Immature natural killer cell (primary cell): ENCODE measurements at regions not wholly inside any gene's neighbourhood (a gene's known extent, or its start where the extent isn't known, plus 50 kb on each side); places are given as distances from the start of the nearest gene placed in this dataset.
"Not testable (repeated sequence)": the region's sequence is repeated elsewhere in the genome, so short reads cannot be mapped to it uniquely, and the experiment has no call there.

Source experiments
- DNase-seq, 3 donors: peaks; one replicate each; pipeline ENCODE4 v3.0.0; 2022; ENCODE audit warnings: mixed read lengths in 1 of 3
- H3K27ac Mint-ChIP-seq, 6 donors: one replicate each; pipeline ENCODE4 v1.8.0; 2020; ENCODE audit warnings: mixed read lengths in 6 of 6, mild to moderate bottlenecking in 5 of 6, inconsistent platforms in 4 of 6, moderate library complexity in 3 of 6
- H3K27me3 Mint-ChIP-seq, 3 donors: one replicate each; pipeline ENCODE4 v1.8.0; 2020 to 2021; ENCODE audit warnings: low read depth in 3 of 3, mild to moderate bottlenecking in 3 of 3, mixed read lengths in 3 of 3, moderate library complexity in 3 of 3, inconsistent platforms in 1 of 3
- H3K36me3 Mint-ChIP-seq, 3 donors: one replicate each; pipeline ENCODE4 v1.8.0; 2020; ENCODE audit warnings: mixed read lengths in 3 of 3, inconsistent platforms in 2 of 3, mild to moderate bottlenecking in 2 of 3
- H3K4me1 Mint-ChIP-seq, 2 donors: one replicate each; pipeline ENCODE4 v1.8.0; 2020; ENCODE audit warnings: inconsistent platforms in 2 of 2, mild to moderate bottlenecking in 2 of 2, mixed read lengths in 2 of 2, moderate library complexity in 1 of 2
- H3K4me3 Mint-ChIP-seq, 5 donors: one replicate each; pipeline ENCODE4 v1.8.0; 2020; ENCODE audit warnings: mild to moderate bottlenecking in 5 of 5, mixed read lengths in 5 of 5, inconsistent platforms in 3 of 5, moderate library complexity in 3 of 5
- H3K9me3 Mint-ChIP-seq, 6 donors: one replicate each; pipeline ENCODE4 v1.8.0; 2020; ENCODE audit warnings: mild to moderate bottlenecking in 6 of 6, mixed read lengths in 6 of 6, inconsistent platforms in 4 of 6, moderate library complexity in 3 of 6

- H3K4me1 Mint-ChIP-seq = no peaks in the 10 kb centered on the region
- H3K36me3 Mint-ChIP-seq = no peaks in the 10 kb centered on the region
- H3K4me3 Mint-ChIP-seq = no peak overlapping the region
- peaks cover 7 to 36% (median 17%) of the 10 kb centered on the region in 6 donors for H3K9me3 Mint-ChIP-seq
- H3K27me3 Mint-ChIP-seq = peaks cover 0 to 4% (median 0%) of the 10 kb centered on the region in 3 donors
- DNase-seq = no peak
- no peak overlapping the region for H3K27ac Mint-ChIP-seq
These were observed 914.0 kb upstream of the FBXO33 start for GRCh38 chr14:40346275-40346674.

- Mint-ChIP-seq H3K9me3 (peaks cover 9 to 43% (median 19%) of the 10 kb centered on the region in 6 donors), H3K27me3 (peaks cover 0 to 4% (median 0%) of the 10 kb centered on the region in 3 donors), H3K4me1 (no peaks in the 10 kb centered on the region), H3K27ac (no peak overlapping the region), H3K4me3 (no peak overlapping the region), H3K36me3 (no peaks in the 10 kb centered on the region)
- no peak for DNase-seq
These were observed 913.1 kb upstream of the FBXO33 start for GRCh38 chr14:40345334-40345733.

- peaks cover 0 to 4% (median 0%) of the 10 kb centered on the region in 3 donors for H3K27me3 Mint-ChIP-seq
- H3K4me1 Mint-ChIP-seq = no peaks in the 10 kb centered on the region
- H3K4me3 Mint-ChIP-seq = no peak overlapping the region
- H3K36me3 Mint-ChIP-seq = no peaks in the 10 kb centered on the region
- no peak for DNase-seq
- no peak overlapping the region for H3K27ac Mint-ChIP-seq
- H3K9me3 Mint-ChIP-seq = peaks cover 14 to 49% (median 16%) of the 10 kb centered on the region in 6 donors
These were observed 908.5 kb upstream of the FBXO33 start for GRCh38 chr14:40340708-40341107.

- H3K9me3 Mint-ChIP-seq = peaks cover 3 to 45% (median 17%) of the 10 kb centered on the region in 6 donors
These were observed 904.6 kb upstream of the FBXO33 start for GRCh38 chr14:40336846-40337245.

GRCh38 chr14:40326519-40326918 is 894.3 kb upstream of the FBXO33 start:
- H3K4me3 Mint-ChIP-seq, DNase-seq, H3K27ac Mint-ChIP-seq, H3K4me1 Mint-ChIP-seq, H3K27me3 Mint-ChIP-seq, H3K36me3 Mint-ChIP-seq: not testable (repeated sequence)
- H3K9me3 Mint-ChIP-seq = peaks cover 7 to 24% (median 18%) of the 10 kb centered on the region in 6 donors

More at GRCh38 chr14:40336846-40337245, 904.6 kb upstream of the FBXO33 start:
- no peak overlapping the region for H3K27ac Mint-ChIP-seq
- no peaks in the 10 kb centered on the region for H3K36me3 Mint-ChIP-seq
- H3K4me1 Mint-ChIP-seq = no peaks in the 10 kb centered on the region
- H3K27me3 Mint-ChIP-seq = peaks cover 0 to 3% (median 0%) of the 10 kb centered on the region in 3 donors
- H3K4me3 Mint-ChIP-seq = no peak overlapping the region
- DNase-seq = no peak

GRCh38 chr14:40318211-40318719 is 886.0 kb upstream of the FBXO33 start:
- H3K9me3 Mint-ChIP-seq = peaks cover 15 to 42% (median 27%) of the 10 kb centered on the region in 6 donors
- peaks cover 0 to 2% (median 1%) of the 10 kb centered on the region in 3 donors for H3K27me3 Mint-ChIP-seq
- H3K27ac Mint-ChIP-seq = no peak overlapping the region

GRCh38 chr14:40317690-40318089 is 885.5 kb upstream of the FBXO33 start:
- H3K4me1 Mint-ChIP-seq = no peaks in the 10 kb centered on the region

More at GRCh38 chr14:40318211-40318719, 886.0 kb upstream of the FBXO33 start:
- no peaks in the 10 kb centered on the region for H3K36me3 Mint-ChIP-seq
- H3K4me3 Mint-ChIP-seq = no peak overlapping the region
- DNase-seq = no peak
- no peaks in the 10 kb centered on the region for H3K4me1 Mint-ChIP-seq

GRCh38 chr14:40312296-40312695 is 880.1 kb upstream of the FBXO33 start:
- no peaks in the 10 kb centered on the region for H3K36me3 Mint-ChIP-seq
- no peak for DNase-seq
- no peak overlapping the region for H3K4me3 Mint-ChIP-seq
- peaks cover 0 to 2% (median 1%) of the 10 kb centered on the region in 3 donors for H3K27me3 Mint-ChIP-seq
- no peak overlapping the region for H3K27ac Mint-ChIP-seq
- no peaks in the 10 kb centered on the region for H3K4me1 Mint-ChIP-seq
- peaks cover 4 to 36% (median 19%) of the 10 kb centered on the region in 6 donors for H3K9me3 Mint-ChIP-seq

More at GRCh38 chr14:40317690-40318089, 885.5 kb upstream of the FBXO33 start:
- no peaks in the 10 kb centered on the region for H3K36me3 Mint-ChIP-seq
- H3K27ac Mint-ChIP-seq = no peak overlapping the region
- no peak overlapping the region for H3K4me3 Mint-ChIP-seq
- H3K27me3 Mint-ChIP-seq = peaks cover 0 to 2% (median 1%) of the 10 kb centered on the region in 3 donors
- H3K9me3 Mint-ChIP-seq = peaks cover 11 to 41% (median 26%) of the 10 kb centered on the region in 6 donors
- DNase-seq = no peak

GRCh38 chr14:40309124-40309523 is 876.9 kb upstream of the FBXO33 start:
- H3K4me3 Mint-ChIP-seq = no peak overlapping the region
- no peaks in the 10 kb centered on the region for H3K36me3 Mint-ChIP-seq
- H3K4me1 Mint-ChIP-seq = no peaks in the 10 kb centered on the region
- DNase-seq = no peak
- H3K9me3 Mint-ChIP-seq = peaks cover 6 to 40% (median 17%) of the 10 kb centered on the region in 6 donors
- H3K27ac Mint-ChIP-seq = no peak overlapping the region
- H3K27me3 Mint-ChIP-seq = peaks cover 0 to 2% (median 1%) of the 10 kb centered on the region in 3 donors

GRCh38 chr14:40308240-40308639 is 876.0 kb upstream of the FBXO33 start:
- peaks cover 6 to 36% (median 16%) of the 10 kb centered on the region in 6 donors for H3K9me3 Mint-ChIP-seq
- no peak overlapping the region for H3K4me3 Mint-ChIP-seq
- H3K27me3 Mint-ChIP-seq = peaks cover 0 to 2% (median 0%) of the 10 kb centered on the region in 3 donors
- H3K36me3 Mint-ChIP-seq = no peaks in the 10 kb centered on the region
- no peaks in the 10 kb centered on the region for H3K4me1 Mint-ChIP-seq
- no peak for DNase-seq
- H3K27ac Mint-ChIP-seq = no peak overlapping the region

- DNase-seq = no peak
- peaks cover 0 to 2% (median 0%) of the 10 kb centered on the region in 3 donors for H3K27me3 Mint-ChIP-seq
- no peak overlapping the region for H3K27ac Mint-ChIP-seq
- no peaks in the 10 kb centered on the region for H3K4me1 Mint-ChIP-seq
- H3K36me3 Mint-ChIP-seq = no peaks in the 10 kb centered on the region
- H3K4me3 Mint-ChIP-seq = no peak overlapping the region
- peaks cover 14 to 58% (median 30%) of the 10 kb centered on the region in 6 donors for H3K9me3 Mint-ChIP-seq
These were observed 864.6 kb upstream of the FBXO33 start for GRCh38 chr14:40296821-40297220.

- Mint-ChIP-seq H3K4me1 (no peaks in the 10 kb centered on the region), H3K27me3 (no peaks in the 10 kb centered on the region), H3K9me3 (peaks cover 16 to 65% (median 28%) of the 10 kb centered on the region in 6 donors), H3K4me3 (no peak overlapping the region), H3K36me3 (peaks cover 0 to 3% (median 0%) of the 10 kb centered on the region in 3 donors), H3K27ac (no peak overlapping the region)
- no peak for DNase-seq
These were observed 860.4 kb upstream of the FBXO33 start for GRCh38 chr14:40292664-40293063.

GRCh38 chr14:40282196-40282595 is 850.0 kb upstream of the FBXO33 start:
- Mint-ChIP-seq H3K9me3 (peaks cover 8 to 43% (median 21%) of the 10 kb centered on the region in 6 donors), H3K27ac (no peak overlapping the region), H3K27me3 (no peaks in the 10 kb centered on the region), H3K4me3 (no peak overlapping the region), H3K4me1 (no peaks in the 10 kb centered on the region), H3K36me3 (no peaks in the 10 kb centered on the region)
- no peak for DNase-seq

GRCh38 chr14:40280652-40281051 is 848.4 kb upstream of the FBXO33 start:
- no peaks in the 10 kb centered on the region for H3K36me3 Mint-ChIP-seq
- no peak for DNase-seq
- H3K27ac Mint-ChIP-seq = no peak overlapping the region
- peaks cover 12 to 43% (median 21%) of the 10 kb centered on the region in 6 donors for H3K9me3 Mint-ChIP-seq
- no peaks in the 10 kb centered on the region for H3K27me3 Mint-ChIP-seq
- no peak overlapping the region for H3K4me3 Mint-ChIP-seq
- H3K4me1 Mint-ChIP-seq = no peaks in the 10 kb centered on the region

GRCh38 chr14:40273417-40273816 is 841.2 kb upstream of the FBXO33 start:
- no peak for DNase-seq
- Mint-ChIP-seq H3K27ac (no peak overlapping the region), H3K27me3 (no peaks in the 10 kb centered on the region), H3K36me3 (no peaks in the 10 kb centered on the region), H3K9me3 (peaks cover 7 to 23% (median 14%) of the 10 kb centered on the region in 6 donors), H3K4me3 (no peak overlapping the region), H3K4me1 (no peaks in the 10 kb centered on the region)
